IMR-90 (cell line): ENCODE measurements at regions not wholly inside any gene's neighbourhood (a gene's known extent, or its start where the extent isn't known, plus 50 kb on each side); places are given as distances from the start of the nearest gene placed in this dataset.

Source experiments
- ATAC-seq: fragments of 200-7000 bp; cut with Tn5 transposase; 2 replicates; pipeline ENCODE4 v1.9.1; 2020; ENCODE audit warnings: low read depth, mild to moderate bottlenecking, moderate library complexity
- BruUV-seq: library from RNA; stranded (reverse); fragments of 400-500 nt; replicated peaks from 2 replicates; lab custom pipeline; 2021; lab: Mats Ljungman, UMichigan
- CTCF ChIA-PET: fragments of 300-600 bp; formaldehyde crosslinking; extraction: SDS; loops from one replicate; lab custom pipeline; 2021; ENCODE audit warnings: antibody characterized with exemption; lab: Yijun Ruan, JAX
- POLR2A ChIA-PET: fragments of 300-600 bp; sonication (Branson Sonifier 250); formaldehyde crosslinking; loops from one replicate; lab custom pipeline; 2022; ENCODE audit warnings: antibody characterized with exemption; ENCODE audit not compliant: unreplicated experiment; lab: Charles Lee
- DNase-seq: peaks from one replicate; pipeline ENCODE4 v3.0.0; 2013
- H2AFZ ChIP-seq: replicated peaks from 2 replicates; pipeline ENCODE3; 2013; ENCODE audit warnings: low read length, mild to moderate bottlenecking; ENCODE audit not compliant: poor library complexity
- H2AK5ac ChIP-seq: 2 replicates; pipeline ENCODE4 v1.6.1; 2013; ENCODE audit warnings: low read depth, low read length, inconsistent platforms
- H2AK9ac ChIP-seq: replicated peaks from 2 replicates; pipeline ENCODE3; 2013; ENCODE audit warnings: mild to moderate bottlenecking, low read depth, low read length, moderate library complexity; ENCODE audit not compliant: poor library complexity
- H2BK120ac ChIP-seq: 2 replicates; pipeline ENCODE4 v1.6.1; 2013; ENCODE audit warnings: low read depth, low read length, inconsistent platforms
- H2BK15ac ChIP-seq: 3 replicates; pipeline ENCODE4 v1.6.1; 2013; ENCODE audit warnings: low read depth, low read length, inconsistent platforms
- H2BK20ac ChIP-seq: 2 replicates; pipeline ENCODE4 v1.6.1; 2013; ENCODE audit warnings: low read depth, mild to moderate bottlenecking, inconsistent platforms, low read length, moderate library complexity
- H2BK5ac ChIP-seq: 2 replicates; pipeline ENCODE4 v1.6.1; 2013; ENCODE audit warnings: mild to moderate bottlenecking, low read depth, low read length, inconsistent platforms; ENCODE audit not compliant: poor library complexity, severe bottlenecking
- H3K14ac ChIP-seq: replicated peaks from 2 replicates; pipeline ENCODE4 v1.6.1; 2013; ENCODE audit warnings: low read depth, low read length, inconsistent platforms
- H3K18ac ChIP-seq: 2 replicates; pipeline ENCODE4 v1.6.1; 2013; ENCODE audit warnings: low read depth, low read length, control low read depth
- H3K23ac ChIP-seq: 2 replicates; pipeline ENCODE4 v1.6.1; 2013; ENCODE audit warnings: low read depth, low read length, inconsistent platforms
- H3K27ac ChIP-seq: 2 replicates; pipeline ENCODE4 v1.5.1; 2013; ENCODE audit warnings: mild to moderate bottlenecking, control low read depth, low read length; ENCODE audit not compliant: insufficient read depth
- H3K27me3 ChIP-seq: 2 replicates; pipeline ENCODE4 v1.6.1; 2013; ENCODE audit warnings: low read length; ENCODE audit not compliant: control insufficient read depth, insufficient read depth
- H3K36me3 ChIP-seq: 2 replicates; pipeline ENCODE4 v1.6.1; 2013; ENCODE audit warnings: low read length, mixed read lengths; ENCODE audit not compliant: control insufficient read depth, insufficient read depth
- H3K4ac ChIP-seq: 2 replicates; pipeline ENCODE4 v1.6.1; 2013; ENCODE audit warnings: low read depth, low read length, inconsistent platforms
- H3K4me1 ChIP-seq: 2 replicates; pipeline ENCODE4 v1.6.1; 2013; ENCODE audit warnings: low read length, mixed read lengths; ENCODE audit not compliant: control insufficient read depth, insufficient read depth
- H3K4me2 ChIP-seq: 2 replicates; pipeline ENCODE4 v1.6.1; 2013; ENCODE audit warnings: low read depth, mild to moderate bottlenecking, control low read depth, low read length, moderate library complexity
- H3K4me3 ChIP-seq: 2 replicates; pipeline ENCODE4 v1.5.1; 2013; ENCODE audit warnings: low read depth, mild to moderate bottlenecking, control low read depth, low read length, moderate library complexity; ENCODE audit not compliant: insufficient read depth
- H3K56ac ChIP-seq: 2 replicates; pipeline ENCODE4 v1.6.1; 2013; ENCODE audit warnings: low read length, inconsistent platforms; ENCODE audit not compliant: insufficient read depth; ENCODE audit errors: extremely low read depth
- H3K79me1 ChIP-seq, 2 experiments: 2 replicates each; pipeline ENCODE4 v1.6.1; 2013; ENCODE audit warnings: low read length in 2 of 2, inconsistent platforms in 1 of 2, low read depth in 1 of 2
- H3K9ac ChIP-seq: 2 replicates; pipeline ENCODE4 v1.6.1; 2013; ENCODE audit warnings: low read depth, low read length, control low read depth
- H3K9me1 ChIP-seq: 2 replicates; pipeline ENCODE4 v1.6.1; 2013; ENCODE audit warnings: low read length, inconsistent platforms; ENCODE audit not compliant: insufficient read depth
- H3K9me3 ChIP-seq: 2 replicates; pipeline ENCODE4 v1.6.1; 2013; ENCODE audit warnings: low read length; ENCODE audit not compliant: control insufficient read depth, insufficient read depth
- H4K20me1 ChIP-seq: 2 replicates; pipeline ENCODE4 v1.6.1; 2013; ENCODE audit warnings: low read length, inconsistent platforms; ENCODE audit not compliant: insufficient read depth
- H4K5ac ChIP-seq: 2 replicates; pipeline ENCODE4 v1.6.1; 2013; ENCODE audit warnings: mild to moderate bottlenecking, low read depth, low read length, control low read depth
- H4K8ac ChIP-seq, 2 experiments: 2 replicates each; pipeline ENCODE4 v1.6.1; 2013; ENCODE audit warnings: low read depth in 2 of 2, low read length in 2 of 2, control low read depth in 1 of 2, inconsistent platforms in 1 of 2
- H4K91ac ChIP-seq: 2 replicates; pipeline ENCODE4 v1.6.1; 2013; ENCODE audit warnings: low read depth, low read length, inconsistent platforms; ENCODE audit not compliant: insufficient read depth
- BHLHE40 ChIP-seq: fragments of 150-350 bp; IDR thresholded peaks from 2 replicates; pipeline ENCODE4 v1.6.1; 2016; ENCODE audit warnings: mild to moderate bottlenecking, low read depth, low read length
- CEBPB ChIP-seq: IDR thresholded peaks from 2 replicates; pipeline ENCODE4 v1.6.1; 2012; ENCODE audit warnings: low read depth, low read length, improper control_type of control experiment
- CHD1 ChIP-seq: IDR thresholded peaks from 2 replicates; pipeline ENCODE4 v1.6.1; 2012; ENCODE audit warnings: low read depth, low read length, improper control_type of control experiment
- MAZ ChIP-seq: IDR thresholded peaks from 2 replicates; pipeline ENCODE4 v1.6.1; 2012; ENCODE audit warnings: low read depth, mild to moderate bottlenecking, low read length, improper control_type of control experiment, moderate library complexity, borderline replicate concordance
- MXI1 ChIP-seq: IDR thresholded peaks from 2 replicates; pipeline ENCODE4 v1.6.1; 2012; ENCODE audit warnings: low read depth, mild to moderate bottlenecking, low read length, moderate library complexity, borderline replicate concordance
- NFE2L2 ChIP-seq: fragments of 150-350 bp; IDR thresholded peaks from 2 replicates; pipeline ENCODE4 v1.6.1; 2016; ENCODE audit warnings: low read depth, mild to moderate bottlenecking, low read length
- SMC3 ChIP-seq: fragments of 150-350 bp; IDR thresholded peaks from 2 replicates; pipeline ENCODE4 v1.6.1; 2016; ENCODE audit warnings: low read depth, mild to moderate bottlenecking, antibody characterized with exemption, low read length, moderate library complexity
- WGBS, 2 experiments: methylation state at CpG; one replicate each; pipeline versions ENCODE4 v1.1.5 to v1.1.7; 2013; ENCODE audit warnings: missing lambda C conversion rate in 2 of 2; ENCODE audit not compliant: insufficient read length in 1 of 2; ENCODE audit errors: extremely low coverage in 2 of 2; 5-methylcytosine and 5-hydroxymethylcytosine counted together
- dilution Hi-C: fragments of 300-500 bp; cut with HindIII; formaldehyde crosslinking; loops from one replicate; pipeline ENCODE4 v1.14.3; 2018; ENCODE audit warnings: low sequenced_read_pairs; ENCODE audit not compliant: unreplicated experiment
- in situ Hi-C: fragments of 300-500 bp; cut with MboI; formaldehyde crosslinking; loops from 3 replicates; pipeline ENCODE4 v1.14.3; 2019; ENCODE audit warnings: low sequenced_read_pairs, inconsistent platforms, mixed read lengths
- intact Hi-C: fragments of 100-400 bp; cut with micrococcal nuclease; formaldehyde crosslinking; loops from 2 replicates; pipeline ENCODE4 v1.10.0; 2022
- TF ChIP-seq, protein P1 (sequence below): fragments of 150-350 bp; IDR thresholded peaks from 2 replicates; pipeline ENCODE4 v1.6.1; 2016; ENCODE audit warnings: low read depth, mild to moderate bottlenecking, low read length, moderate library complexity, borderline replicate concordance
- TF ChIP-seq, protein P2 (sequence below): conservative IDR thresholded peaks from 2 replicates; pipeline ENCODE4 v1.5.1; 2012; ENCODE audit warnings: mild to moderate bottlenecking, low read depth, low read length, improper control_type of control experiment

DNA sequence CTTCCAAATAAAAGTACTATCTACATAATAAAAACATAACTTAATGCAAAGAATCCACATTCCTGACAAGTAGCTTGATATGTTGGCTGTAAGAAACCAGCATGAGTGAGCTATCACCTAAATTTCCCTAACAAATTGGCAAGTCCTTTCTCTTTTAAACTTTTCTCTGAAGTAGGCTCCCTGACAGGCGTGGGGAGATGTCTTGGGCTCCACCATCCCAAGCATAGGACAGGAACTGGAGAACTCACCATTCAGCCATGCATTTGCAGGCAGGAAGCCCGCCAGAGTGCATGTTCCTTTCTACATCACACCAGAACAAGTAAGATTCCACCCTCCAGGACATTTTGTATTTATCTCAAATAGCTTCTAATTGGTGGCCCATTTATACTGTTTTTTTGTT, 921.9 kb upstream of the CELF4 start:
- WGBS, 2 experiments: 0% methylated on average over 1 of the region's 2 CpGs; no CpG with 5 or more reads in 1 of the 2 experiments
- H3K4me1 ChIP-seq: no peaks in the 10 kb centered on the region
- H3K23ac ChIP-seq: no peak overlapping the region
- no peak for DNase-seq
- H3K4me3 ChIP-seq: no peak overlapping the region
- H4K20me1 ChIP-seq: no peaks in the 10 kb centered on the region
- TF ChIP-seq, protein P1, sequence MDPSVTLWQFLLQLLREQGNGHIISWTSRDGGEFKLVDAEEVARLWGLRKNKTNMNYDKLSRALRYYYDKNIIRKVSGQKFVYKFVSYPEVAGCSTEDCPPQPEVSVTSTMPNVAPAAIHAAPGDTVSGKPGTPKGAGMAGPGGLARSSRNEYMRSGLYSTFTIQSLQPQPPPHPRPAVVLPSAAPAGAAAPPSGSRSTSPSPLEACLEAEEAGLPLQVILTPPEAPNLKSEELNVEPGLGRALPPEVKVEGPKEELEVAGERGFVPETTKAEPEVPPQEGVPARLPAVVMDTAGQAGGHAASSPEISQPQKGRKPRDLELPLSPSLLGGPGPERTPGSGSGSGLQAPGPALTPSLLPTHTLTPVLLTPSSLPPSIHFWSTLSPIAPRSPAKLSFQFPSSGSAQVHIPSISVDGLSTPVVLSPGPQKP: no peak
- TF ChIP-seq CHD1 (no peak), NFE2L2 (no peak), MAZ (no peak), MXI1 (no peak), CEBPB (no peak), SMC3 (no peak), BHLHE40 (no peak)
- TF ChIP-seq, protein P2, sequence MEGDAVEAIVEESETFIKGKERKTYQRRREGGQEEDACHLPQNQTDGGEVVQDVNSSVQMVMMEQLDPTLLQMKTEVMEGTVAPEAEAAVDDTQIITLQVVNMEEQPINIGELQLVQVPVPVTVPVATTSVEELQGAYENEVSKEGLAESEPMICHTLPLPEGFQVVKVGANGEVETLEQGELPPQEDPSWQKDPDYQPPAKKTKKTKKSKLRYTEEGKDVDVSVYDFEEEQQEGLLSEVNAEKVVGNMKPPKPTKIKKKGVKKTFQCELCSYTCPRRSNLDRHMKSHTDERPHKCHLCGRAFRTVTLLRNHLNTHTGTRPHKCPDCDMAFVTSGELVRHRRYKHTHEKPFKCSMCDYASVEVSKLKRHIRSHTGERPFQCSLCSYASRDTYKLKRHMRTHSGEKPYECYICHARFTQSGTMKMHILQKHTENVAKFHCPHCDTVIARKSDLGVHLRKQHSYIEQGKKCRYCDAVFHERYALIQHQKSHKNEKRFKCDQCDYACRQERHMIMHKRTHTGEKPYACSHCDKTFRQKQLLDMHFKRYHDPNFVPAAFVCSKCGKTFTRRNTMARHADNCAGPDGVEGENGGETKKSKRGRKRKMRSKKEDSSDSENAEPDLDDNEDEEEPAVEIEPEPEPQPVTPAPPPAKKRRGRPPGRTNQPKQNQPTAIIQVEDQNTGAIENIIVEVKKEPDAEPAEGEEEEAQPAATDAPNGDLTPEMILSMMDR: no peak
- H2AK9ac ChIP-seq: no peak overlapping the region
- H3K9ac ChIP-seq: no peak overlapping the region
- no peak overlapping the region for H3K14ac ChIP-seq
- H3K79me1 ChIP-seq: no peaks in the 10 kb centered on the region
- no peak overlapping the region for H2BK15ac ChIP-seq
- no peak overlapping the region for H4K5ac ChIP-seq
- no peak overlapping the region for H3K4ac ChIP-seq
- intact Hi-C loops: no loop called here
- no peak overlapping the region for H3K27ac ChIP-seq
- dilution Hi-C loops: no loop called here
- H4K8ac ChIP-seq: no peak overlapping the region
- no peaks in the 10 kb centered on the region for H3K36me3 ChIP-seq
- no peak for ATAC-seq
- no peak overlapping the region for H3K56ac ChIP-seq
- peaks cover 9% of the 10 kb centered on the region; the same call in 1 of the 2 replicates for H3K9me3 ChIP-seq
- no peak overlapping the region for H2AFZ ChIP-seq
- H3K4me2 ChIP-seq: no peak overlapping the region
- H4K91ac ChIP-seq: no peak overlapping the region
- no TSS peak for BruUV-seq
- ChIA-PET CTCF (interaction anchor here (0.7 kb wide), 1 partner anchor 707 kb away, joined by 4 read pairs; no protein-coding TSS in a partner anchor), POLR2A (no interaction called here)
- no peak overlapping the region for H2AK5ac ChIP-seq
- H2BK5ac ChIP-seq: no peak overlapping the region
- no peaks in the 10 kb centered on the region for H3K9me1 ChIP-seq
- H3K18ac ChIP-seq: no peak overlapping the region
- H2BK120ac ChIP-seq: no peak overlapping the region
- in situ Hi-C loops: no loop called here
- H2BK20ac ChIP-seq: no peak overlapping the region
- no peaks in the 10 kb centered on the region for H3K27me3 ChIP-seq
